ENCODE measurements at regions not wholly inside any gene's neighbourhood (a gene's known extent, or its start where the extent isn't known, plus 50 kb on each side); places are given as distances from the start of the nearest gene placed in this dataset.

GRCh38 chr4:164301430-164301829 lies 452.5 kb upstream of the SMIM31 start:
- CTCF ChIA-PET: no interaction called here
- peaks cover 0 to 5% (median 0%) of the 10 kb centered on the region in 11 donors for H3K9me3 Mint-ChIP-seq
- no peaks in the 10 kb centered on the region for H3K9me3 ChIP-seq (ENCODE audit: control insufficient read depth in 2 of 3, low read length in 3 of 3)
- POLR2A ChIA-PET: no interaction called here
- no peak for DNase-seq
- H3K36me3 ChIP-seq (ENCODE audit: control insufficient read depth in 2 of 3, insufficient read depth in 3 of 3, low read length in 3 of 3): no peaks in the 10 kb centered on the region
- no peak overlapping the region for H3K4me3 ChIP-seq (ENCODE audit: low read length)
- no peak overlapping the region for H3K27ac Mint-ChIP-seq
- no peaks in the 10 kb centered on the region for H3K27me3 ChIP-seq (ENCODE audit: control insufficient read depth in 2 of 2, insufficient read depth in 2 of 2, low read length in 2 of 2)
- intact Hi-C loops (cut with micrococcal nuclease): no loop called here
- no peaks in the 10 kb centered on the region for H3K4me1 Mint-ChIP-seq
- no peaks in the 10 kb centered on the region for H3K4me1 ChIP-seq (ENCODE audit: control insufficient read depth in 2 of 2, insufficient read depth in 2 of 2, low read length in 2 of 2)
- no peak for ATAC-seq
- no peaks in the 10 kb centered on the region for H3K36me3 Mint-ChIP-seq
- H3K4me3 Mint-ChIP-seq: no peak overlapping the region
- H3K27ac ChIP-seq (ENCODE audit: low read depth, low read length): no peak overlapping the region
- H3K27me3 Mint-ChIP-seq: peaks cover 0 to 3% (median 0%) of the 10 kb centered on the region in 5 donors

- Histone ChIP-seq H3K27ac (ENCODE audit: low read depth, low read length) (no peak overlapping the region), H3K27me3 (ENCODE audit: control insufficient read depth in 2 of 2, insufficient read depth in 2 of 2, low read length in 2 of 2) (no peaks in the 10 kb centered on the region), H3K4me1 (ENCODE audit: control insufficient read depth in 2 of 2, insufficient read depth in 2 of 2, low read length in 2 of 2) (no peaks in the 10 kb centered on the region), H3K9me3 (ENCODE audit: control insufficient read depth in 2 of 3, low read length in 3 of 3) (no peaks in the 10 kb centered on the region), H3K36me3 (ENCODE audit: control insufficient read depth in 2 of 3, insufficient read depth in 3 of 3, low read length in 3 of 3) (no peaks in the 10 kb centered on the region), H3K4me3 (ENCODE audit: low read length) (no peak overlapping the region)
- ChIA-PET CTCF (no interaction called here), POLR2A (no interaction called here)
- intact Hi-C loops (cut with micrococcal nuclease): no loop called here
- Mint-ChIP-seq H3K4me3 (no peak overlapping the region), H3K27me3 (peaks cover 0 to 4% (median 0%) of the 10 kb centered on the region in 5 donors), H3K4me1 (no peaks in the 10 kb centered on the region), H3K27ac (no peak overlapping the region), H3K36me3 (no peaks in the 10 kb centered on the region), H3K9me3 (peaks cover 0 to 5% (median 0%) of the 10 kb centered on the region in 11 donors)
- no peak for ATAC-seq
- no peak for DNase-seq
Observed at GRCh38 chr4:164304101-164304639, 449.8 kb upstream of the SMIM31 start.

GRCh38 chr4:164304861-164305260 lies 449.1 kb upstream of the SMIM31 start:
- no peak overlapping the region for H3K4me3 ChIP-seq (ENCODE audit: low read length)
- Mint-ChIP-seq H3K27me3 (peaks cover 0 to 4% (median 0%) of the 10 kb centered on the region in 5 donors), H3K4me3 (no peak overlapping the region), H3K4me1 (no peaks in the 10 kb centered on the region), H3K27ac (no peak overlapping the region), H3K36me3 (no peaks in the 10 kb centered on the region), H3K9me3 (peaks cover 0 to 5% (median 0%) of the 10 kb centered on the region in 11 donors)
- no peaks in the 10 kb centered on the region for H3K9me3 ChIP-seq (ENCODE audit: control insufficient read depth in 2 of 3, low read length in 3 of 3)
- ATAC-seq: no peak
- no peaks in the 10 kb centered on the region for H3K4me1 ChIP-seq (ENCODE audit: control insufficient read depth in 2 of 2, insufficient read depth in 2 of 2, low read length in 2 of 2)
- DNase-seq: no peak
- intact Hi-C loops (cut with micrococcal nuclease): no loop called here
- no peaks in the 10 kb centered on the region for H3K36me3 ChIP-seq (ENCODE audit: control insufficient read depth in 2 of 3, insufficient read depth in 3 of 3, low read length in 3 of 3)
- ChIA-PET CTCF (no interaction called here), POLR2A (no interaction called here)
- H3K27ac ChIP-seq (ENCODE audit: low read depth, low read length): no peak overlapping the region
- no peaks in the 10 kb centered on the region for H3K27me3 ChIP-seq (ENCODE audit: control insufficient read depth in 2 of 2, insufficient read depth in 2 of 2, low read length in 2 of 2)

- H3K27ac Mint-ChIP-seq: no peak overlapping the region
- intact Hi-C loops (cut with micrococcal nuclease): no loop called here
- H3K9me3 Mint-ChIP-seq: peaks cover 0 to 2% (median 0%) of the 10 kb centered on the region in 11 donors
- DNase-seq: no peak
- H3K4me1 Mint-ChIP-seq: no peaks in the 10 kb centered on the region
- no peaks in the 10 kb centered on the region for H3K4me1 ChIP-seq (ENCODE audit: control insufficient read depth in 2 of 2, insufficient read depth in 2 of 2, low read length in 2 of 2)
- H3K4me3 ChIP-seq (ENCODE audit: low read length): no peak overlapping the region
- no peaks in the 10 kb centered on the region for H3K36me3 Mint-ChIP-seq
- H3K4me3 Mint-ChIP-seq: no peak overlapping the region
- no peaks in the 10 kb centered on the region for H3K9me3 ChIP-seq (ENCODE audit: control insufficient read depth in 2 of 3, low read length in 3 of 3)
- no peaks in the 10 kb centered on the region for H3K36me3 ChIP-seq (ENCODE audit: control insufficient read depth in 2 of 3, insufficient read depth in 3 of 3, low read length in 3 of 3)
- CTCF ChIA-PET: no interaction called here
- H3K27me3 Mint-ChIP-seq: peaks cover 0 to 4% (median 0%) of the 10 kb centered on the region in 5 donors
- H3K27ac ChIP-seq (ENCODE audit: low read depth, low read length): no peak overlapping the region
- no peaks in the 10 kb centered on the region for H3K27me3 ChIP-seq (ENCODE audit: control insufficient read depth in 2 of 2, insufficient read depth in 2 of 2, low read length in 2 of 2)
- POLR2A ChIA-PET: no interaction called here
- ATAC-seq: no peak
Observed at GRCh38 chr4:164307262-164307661, 446.7 kb upstream of the SMIM31 start.

GRCh38 chr4:164312671-164313070 lies 441.3 kb upstream of the SMIM31 start:
- no peaks in the 10 kb centered on the region for H3K9me3 ChIP-seq (ENCODE audit: control insufficient read depth in 2 of 3, low read length in 3 of 3)
- intact Hi-C loops (cut with micrococcal nuclease): no loop called here
- no peaks in the 10 kb centered on the region for H3K4me1 ChIP-seq (ENCODE audit: control insufficient read depth in 2 of 2, insufficient read depth in 2 of 2, low read length in 2 of 2)
- Mint-ChIP-seq H3K36me3 (no peaks in the 10 kb centered on the region), H3K4me1 (no peaks in the 10 kb centered on the region), H3K9me3 (peaks cover 0 to 2% (median 0%) of the 10 kb centered on the region in 11 donors), H3K27ac (no peak overlapping the region), H3K27me3 (no peaks in the 10 kb centered on the region), H3K4me3 (no peak overlapping the region)
- H3K36me3 ChIP-seq (ENCODE audit: control insufficient read depth in 2 of 3, insufficient read depth in 3 of 3, low read length in 3 of 3): no peaks in the 10 kb centered on the region
- DNase-seq (no peak), ATAC-seq (no peak)
- no peaks in the 10 kb centered on the region for H3K27me3 ChIP-seq (ENCODE audit: control insufficient read depth in 2 of 2, insufficient read depth in 2 of 2, low read length in 2 of 2)
- no peak overlapping the region for H3K27ac ChIP-seq (ENCODE audit: low read depth, low read length)
- POLR2A ChIA-PET: no interaction called here
- CTCF ChIA-PET: no interaction called here
- no peak overlapping the region for H3K4me3 ChIP-seq (ENCODE audit: low read length)

GRCh38 chr4:164313853-164314252 lies 440.1 kb upstream of the SMIM31 start:
- H3K4me3 ChIP-seq (ENCODE audit: low read length): no peak overlapping the region
- no peak overlapping the region for H3K27ac ChIP-seq (ENCODE audit: low read depth, low read length)
- no peak for ATAC-seq
- Mint-ChIP-seq H3K27me3 (no peaks in the 10 kb centered on the region), H3K4me1 (no peaks in the 10 kb centered on the region), H3K27ac (no peak overlapping the region), H3K4me3 (no peak overlapping the region), H3K9me3 (peaks cover 0 to 2% (median 0%) of the 10 kb centered on the region in 11 donors), H3K36me3 (no peaks in the 10 kb centered on the region)
- intact Hi-C loops (cut with micrococcal nuclease): no loop called here
- CTCF ChIA-PET: no interaction called here
- H3K9me3 ChIP-seq (ENCODE audit: control insufficient read depth in 2 of 3, low read length in 3 of 3): no peaks in the 10 kb centered on the region
- POLR2A ChIA-PET: no interaction called here
- no peaks in the 10 kb centered on the region for H3K36me3 ChIP-seq (ENCODE audit: control insufficient read depth in 2 of 3, insufficient read depth in 3 of 3, low read length in 3 of 3)
- DNase-seq: no peak
- no peaks in the 10 kb centered on the region for H3K27me3 ChIP-seq (ENCODE audit: control insufficient read depth in 2 of 2, insufficient read depth in 2 of 2, low read length in 2 of 2)
- H3K4me1 ChIP-seq (ENCODE audit: control insufficient read depth in 2 of 2, insufficient read depth in 2 of 2, low read length in 2 of 2): no peaks in the 10 kb centered on the region

GRCh38 chr4:164318350-164318749 lies 435.6 kb upstream of the SMIM31 start:
- H3K4me3 Mint-ChIP-seq: no peak overlapping the region
- peaks cover 0 to 4% (median 0%) of the 10 kb centered on the region in 5 donors for H3K27me3 Mint-ChIP-seq
- CTCF ChIA-PET: no interaction called here

More at GRCh38 chr4:164318350-164318749, 435.6 kb upstream of the SMIM31 start:
- Histone ChIP-seq H3K27me3 (ENCODE audit: control insufficient read depth in 2 of 2, insufficient read depth in 2 of 2, low read length in 2 of 2) (no peaks in the 10 kb centered on the region), H3K9me3 (ENCODE audit: control insufficient read depth in 2 of 3, low read length in 3 of 3) (no peaks in the 10 kb centered on the region), H3K4me3 (ENCODE audit: low read length) (no peak overlapping the region), H3K27ac (ENCODE audit: low read depth, low read length) (no peak overlapping the region), H3K4me1 (ENCODE audit: control insufficient read depth in 2 of 2, insufficient read depth in 2 of 2, low read length in 2 of 2) (no peaks in the 10 kb centered on the region), H3K36me3 (ENCODE audit: control insufficient read depth in 2 of 3, insufficient read depth in 3 of 3, low read length in 3 of 3) (no peaks in the 10 kb centered on the region)
- Mint-ChIP-seq H3K4me1 (no peaks in the 10 kb centered on the region), H3K27ac (no peak overlapping the region), H3K9me3 (peaks cover 0 to 5% (median 0%) of the 10 kb centered on the region in 11 donors), H3K36me3 (no peaks in the 10 kb centered on the region)
- intact Hi-C loops (cut with micrococcal nuclease): no loop called here
- POLR2A ChIA-PET: no interaction called here
- ATAC-seq (no peak), DNase-seq (no peak)
